ENCODE measurements at regions not wholly inside any gene's neighbourhood (a gene's known extent, or its start where the extent isn't known, plus 50 kb on each side); places are given as distances from the start of the nearest gene placed in this dataset.
"Not testable (repeated sequence)": the region's sequence is repeated elsewhere in the genome, so short reads cannot be mapped to it uniquely, and the experiment has no call there.

GRCh38 chr12:29893002-29893401 is 109.3 kb upstream of the TMTC1 start:
- TF ChIP-seq CTCF (IDR thresholded peaks at IDR 0.05) (no peak), POLR2A (IDR thresholded peaks at IDR 0.05) (no peak)
- no peak overlapping the region for H3K4me3 ChIP-seq
- no peaks in the 10 kb centered on the region for H3K27me3 ChIP-seq
- no peaks in the 10 kb centered on the region for H3K4me1 ChIP-seq
- no peak for DNase-seq
- H3K9me3 ChIP-seq = no peaks in the 10 kb centered on the region
- H3K27ac ChIP-seq = no peak overlapping the region
- WGBS, 2 donors = 87 to 89% methylated on average over 3 of the region's 3 CpGs
- H3K36me3 ChIP-seq (ENCODE audit: low read depth, missing control alignments) = no peaks in the 10 kb centered on the region
- intact Hi-C loops (cut with DNase I; ENCODE audit: low total_unique reads) = no loop called here

GRCh38 chr12:29891792-29892191 is 108.0 kb upstream of the TMTC1 start:
- 46 to 90% methylated on average over 3 of the region's 3 CpGs for WGBS, 2 donors
- TF ChIP-seq CTCF (IDR thresholded peaks at IDR 0.05) (no peak), POLR2A (IDR thresholded peaks at IDR 0.05) (no peak)

GRCh38 chr12:29889737-29890136 is 106.0 kb upstream of the TMTC1 start:
- TF ChIP-seq CTCF (IDR thresholded peaks at IDR 0.05) (peak in 2 of 3 experiments; percentile 57 to 66), POLR2A (IDR thresholded peaks at IDR 0.05) (no peak)
- H3K4me3 ChIP-seq = peak overlapping the region in 1 of 2 donors; percentile 31
- no peaks in the 10 kb centered on the region for H3K9me3 ChIP-seq
- no peaks in the 10 kb centered on the region for H3K27me3 ChIP-seq
- no peaks in the 10 kb centered on the region for H3K4me1 ChIP-seq
- WGBS, 2 donors = 33 to 48% methylated on average over 5 of the region's 5 CpGs
- peak; percentile 91 for DNase-seq
- H3K27ac ChIP-seq = no peak overlapping the region
- intact Hi-C loops (cut with DNase I; ENCODE audit: low total_unique reads) = no loop called here
- H3K36me3 ChIP-seq (ENCODE audit: low read depth, missing control alignments) = no peaks in the 10 kb centered on the region

More at GRCh38 chr12:29891792-29892191, 108.0 kb upstream of the TMTC1 start:
- H3K27ac ChIP-seq = no peak overlapping the region
- no peaks in the 10 kb centered on the region for H3K9me3 ChIP-seq
- DNase-seq = no peak
- intact Hi-C loops (cut with DNase I; ENCODE audit: low total_unique reads) = no loop called here
- H3K4me3 ChIP-seq = no peak overlapping the region
- no peaks in the 10 kb centered on the region for H3K36me3 ChIP-seq (ENCODE audit: low read depth, missing control alignments)
- H3K27me3 ChIP-seq = no peaks in the 10 kb centered on the region
- no peaks in the 10 kb centered on the region for H3K4me1 ChIP-seq

GRCh38 chr12:29888777-29889176 is 105.0 kb upstream of the TMTC1 start:
- intact Hi-C loops (cut with DNase I; ENCODE audit: low total_unique reads) = no loop called here
- Histone ChIP-seq H3K27me3 (no peaks in the 10 kb centered on the region), H3K9me3 (no peaks in the 10 kb centered on the region), H3K36me3 (ENCODE audit: low read depth, missing control alignments) (no peaks in the 10 kb centered on the region), H3K4me3 (peak overlapping the region in 1 of 2 donors; percentile 31), H3K27ac (no peak overlapping the region), H3K4me1 (no peaks in the 10 kb centered on the region)
- TF ChIP-seq POLR2A (IDR thresholded peaks at IDR 0.05) = no peak
- no peak for TF ChIP-seq CTCF (IDR thresholded peaks at IDR 0.05)
- WGBS, 2 donors = 78% methylated on average over 21 of the region's 21 CpGs; no CpG with 5 or more reads in 1 of the 2 donors
- DNase-seq = no peak

GRCh38 chr12:29884957-29885356 is 101.2 kb upstream of the TMTC1 start:
- intact Hi-C loops (cut with DNase I; ENCODE audit: low total_unique reads); H3K27ac ChIP-seq; H3K4me1 ChIP-seq; H3K36me3 ChIP-seq (ENCODE audit: low read depth, missing control alignments); H3K4me3 ChIP-seq; H3K9me3 ChIP-seq; H3K27me3 ChIP-seq; DNase-seq: not testable (repeated sequence)
- WGBS, 2 donors = 70 to 96% methylated on average over 4 of the region's 4 CpGs

Measured in testis (tissue), 2 donors.